ENCODE measurements at regions not wholly inside any gene's neighbourhood (a gene's known extent, or its start where the extent isn't known, plus 50 kb on each side); places are given as distances from the start of the nearest gene placed in this dataset.

DNA sequence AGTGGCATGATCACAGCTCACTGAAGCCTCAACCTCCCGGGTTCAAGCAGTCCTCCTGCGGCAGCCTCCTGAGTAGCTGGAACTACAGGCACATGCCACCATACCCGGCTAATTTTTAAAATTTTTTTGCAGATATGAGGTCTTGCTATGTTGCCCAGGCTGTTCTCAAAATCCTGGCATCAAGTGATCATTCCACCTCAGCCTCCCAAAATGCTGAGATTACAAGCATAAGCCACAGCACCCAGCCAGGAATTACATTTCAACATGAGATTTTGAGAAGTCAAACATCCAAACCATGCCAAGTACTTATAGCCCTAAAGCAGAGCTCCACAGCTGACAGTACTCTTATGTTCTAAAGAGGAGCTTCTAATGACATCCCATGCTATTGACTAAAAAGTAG, 200.1 kb downstream of the FCRL5 start:
- TF ChIP-seq, protein P1, sequence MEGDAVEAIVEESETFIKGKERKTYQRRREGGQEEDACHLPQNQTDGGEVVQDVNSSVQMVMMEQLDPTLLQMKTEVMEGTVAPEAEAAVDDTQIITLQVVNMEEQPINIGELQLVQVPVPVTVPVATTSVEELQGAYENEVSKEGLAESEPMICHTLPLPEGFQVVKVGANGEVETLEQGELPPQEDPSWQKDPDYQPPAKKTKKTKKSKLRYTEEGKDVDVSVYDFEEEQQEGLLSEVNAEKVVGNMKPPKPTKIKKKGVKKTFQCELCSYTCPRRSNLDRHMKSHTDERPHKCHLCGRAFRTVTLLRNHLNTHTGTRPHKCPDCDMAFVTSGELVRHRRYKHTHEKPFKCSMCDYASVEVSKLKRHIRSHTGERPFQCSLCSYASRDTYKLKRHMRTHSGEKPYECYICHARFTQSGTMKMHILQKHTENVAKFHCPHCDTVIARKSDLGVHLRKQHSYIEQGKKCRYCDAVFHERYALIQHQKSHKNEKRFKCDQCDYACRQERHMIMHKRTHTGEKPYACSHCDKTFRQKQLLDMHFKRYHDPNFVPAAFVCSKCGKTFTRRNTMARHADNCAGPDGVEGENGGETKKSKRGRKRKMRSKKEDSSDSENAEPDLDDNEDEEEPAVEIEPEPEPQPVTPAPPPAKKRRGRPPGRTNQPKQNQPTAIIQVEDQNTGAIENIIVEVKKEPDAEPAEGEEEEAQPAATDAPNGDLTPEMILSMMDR (conservative IDR thresholded peaks at IDR 0.05), result no peak
- no peak for TF ChIP-seq EZH2 (IDR thresholded peaks at IDR 0.05; ENCODE audit: low read depth)

Data from PC-9 (cell line).